ENCODE measurements at regions not wholly inside any gene's neighbourhood (a gene's known extent, or its start where the extent isn't known, plus 50 kb on each side); places are given as distances from the start of the nearest gene placed in this dataset.

GRCh38 chr6:28758818-28759235 is 165.0 kb downstream of the TRIM27 start:
- Histone ChIP-seq H3K27ac (no peak overlapping the region), H3K4me3 (peak overlapping the region in 1 of 4 donors; percentile 31), H3K27me3 (peaks cover 11% of the 10 kb centered on the region), H3K36me3 (replicated peaks in 1 of 2) (no peaks in the 10 kb centered on the region), H3K9me3 (replicated peaks in 1 of 3) (no peaks in the 10 kb centered on the region), H3K4me1 (replicated peaks in 1 of 2) (no peaks in the 10 kb centered on the region)
- no peak for TF ChIP-seq POLR2A (IDR thresholded peaks at IDR 0.05)
- no peak for TF ChIP-seq CTCF (IDR thresholded peaks at IDR 0.05)
- DNase-seq: no peak
- intact Hi-C loops (cut with DNase I): no loop called here
- 56 to 66% (median 61%) methylated on average over 6 of the region's 6 CpGs for WGBS, 4 donors

GRCh38 chr6:28764014-28764723 is 159.6 kb downstream of the TRIM27 start:
- TF ChIP-seq CTCF (IDR thresholded peaks at IDR 0.05) (no peak), POLR2A (IDR thresholded peaks at IDR 0.05) (no peak)
- H3K27me3 ChIP-seq: peaks cover 61% of the 10 kb centered on the region
- intact Hi-C loops (cut with DNase I): no loop called here

GRCh38 chr6:28764761-28765282 is 159.0 kb downstream of the TRIM27 start:
- no peak overlapping the region for H3K27ac ChIP-seq
- H3K27me3 ChIP-seq: peaks cover 66% of the 10 kb centered on the region
- no peak overlapping the region for H3K4me3 ChIP-seq
- H3K4me1 ChIP-seq (replicated peaks in 1 of 2): no peaks in the 10 kb centered on the region
- DNase-seq: no peak
- H3K9me3 ChIP-seq (replicated peaks in 1 of 3): no peaks in the 10 kb centered on the region
- intact Hi-C loops (cut with DNase I): no loop called here
- TF ChIP-seq CTCF (IDR thresholded peaks at IDR 0.05) (no peak), POLR2A (IDR thresholded peaks at IDR 0.05) (no peak)
- WGBS, 4 donors: 46 to 51% (median 47%) methylated on average over 15 of the region's 15 CpGs
- H3K36me3 ChIP-seq (replicated peaks in 1 of 2): no peaks in the 10 kb centered on the region

More at GRCh38 chr6:28764014-28764723, 159.6 kb downstream of the TRIM27 start:
- Histone ChIP-seq H3K9me3 (replicated peaks in 1 of 3) (no peaks in the 10 kb centered on the region), H3K4me3 (no peak overlapping the region), H3K36me3 (replicated peaks in 1 of 2) (no peaks in the 10 kb centered on the region), H3K4me1 (replicated peaks in 1 of 2) (no peaks in the 10 kb centered on the region), H3K27ac (no peak overlapping the region)
- WGBS, 4 donors: 54 to 66% (median 58%) methylated on average over 27 of the region's 27 CpGs
- no peak for DNase-seq

- H3K9me3 ChIP-seq (replicated peaks in 1 of 3): no peaks in the 10 kb centered on the region
- no peak for DNase-seq
- no peaks in the 10 kb centered on the region for H3K36me3 ChIP-seq (replicated peaks in 1 of 2)
- no peak overlapping the region for H3K27ac ChIP-seq
- peaks cover 77% of the 10 kb centered on the region for H3K27me3 ChIP-seq
- no peaks in the 10 kb centered on the region for H3K4me1 ChIP-seq (replicated peaks in 1 of 2)
- H3K4me3 ChIP-seq: no peak overlapping the region
- TF ChIP-seq POLR2A (IDR thresholded peaks at IDR 0.05): no peak
- TF ChIP-seq CTCF (IDR thresholded peaks at IDR 0.05): no peak
- WGBS, 4 donors: 2 to 7% (median 5%) methylated on average over 13 of the region's 13 CpGs
- intact Hi-C loops (cut with DNase I): no loop called here
These were observed 157.8 kb downstream of the TRIM27 start for GRCh38 chr6:28765978-28766351.

Data from adrenal gland (tissue), 9 donors.